HEK293T (cell line): ENCODE measurements at regions not wholly inside any gene's neighbourhood (a gene's known extent, or its start where the extent isn't known, plus 50 kb on each side); places are given as distances from the start of the nearest gene placed in this dataset.

ENCODE experiments used
- ARNT ChIP-seq: fragments of 450-650 bp; IDR thresholded peaks from 2 replicates; pipeline ENCODE4 v1.6.1; 2017; ENCODE audit warnings: mild to moderate bottlenecking
- BHLHE40 ChIP-seq: fragments of 450-650 bp; IDR thresholded peaks from 2 replicates; pipeline ENCODE4 v1.6.1; 2016; ENCODE audit warnings: mild to moderate bottlenecking, moderate library complexity, borderline replicate concordance
- CTBP1 ChIP-seq: fragments of 450-650 bp; IDR thresholded peaks from 2 replicates; pipeline ENCODE4 v1.6.1; 2016; ENCODE audit warnings: borderline replicate concordance
- ELF4 ChIP-seq: fragments of 450-650 bp; IDR thresholded peaks from 2 replicates; pipeline ENCODE4 v1.6.1; 2017; ENCODE audit warnings: antibody characterized with exemption
- FOXA1 ChIP-seq: fragments of 450-650 bp; IDR thresholded peaks from 2 replicates; pipeline ENCODE4 v1.6.1; 2016; ENCODE audit warnings: mild to moderate bottlenecking
- FOXK2 ChIP-seq: fragments of 450-650 bp; IDR thresholded peaks from 2 replicates; pipeline ENCODE4 v1.6.1; 2016; ENCODE audit warnings: mild to moderate bottlenecking
- FOXM1 ChIP-seq: fragments of 450-650 bp; IDR thresholded peaks from 2 replicates; pipeline ENCODE4 v1.6.1; 2017; ENCODE audit warnings: mild to moderate bottlenecking, borderline replicate concordance
- HDGF ChIP-seq: fragments of 450-650 bp; IDR thresholded peaks from 2 replicates; pipeline ENCODE4 v1.6.1; 2017; ENCODE audit warnings: antibody characterized with exemption, borderline replicate concordance
- L3MBTL2 ChIP-seq: fragments of 450-650 bp; conservative IDR thresholded peaks from 2 replicates; pipeline ENCODE4 v1.6.1; 2016; ENCODE audit warnings: mild to moderate bottlenecking
- PKNOX1 ChIP-seq: fragments of 450-650 bp; IDR thresholded peaks from 2 replicates; pipeline ENCODE4 v1.6.1; 2016
- SP1 ChIP-seq: fragments of 450-650 bp; IDR thresholded peaks from 2 replicates; pipeline ENCODE4 v1.6.1; 2017
- SUZ12 ChIP-seq: fragments of 450-650 bp; IDR thresholded peaks from 2 replicates; pipeline ENCODE4 v1.6.1; 2016; ENCODE audit warnings: mild to moderate bottlenecking
- TARDBP ChIP-seq: fragments of 450-650 bp; IDR thresholded peaks from 2 replicates; pipeline ENCODE4 v1.6.1; 2016
- ZNF384 ChIP-seq: fragments of 450-650 bp; IDR thresholded peaks from 2 replicates; pipeline ENCODE4 v1.6.1; 2016

DNA sequence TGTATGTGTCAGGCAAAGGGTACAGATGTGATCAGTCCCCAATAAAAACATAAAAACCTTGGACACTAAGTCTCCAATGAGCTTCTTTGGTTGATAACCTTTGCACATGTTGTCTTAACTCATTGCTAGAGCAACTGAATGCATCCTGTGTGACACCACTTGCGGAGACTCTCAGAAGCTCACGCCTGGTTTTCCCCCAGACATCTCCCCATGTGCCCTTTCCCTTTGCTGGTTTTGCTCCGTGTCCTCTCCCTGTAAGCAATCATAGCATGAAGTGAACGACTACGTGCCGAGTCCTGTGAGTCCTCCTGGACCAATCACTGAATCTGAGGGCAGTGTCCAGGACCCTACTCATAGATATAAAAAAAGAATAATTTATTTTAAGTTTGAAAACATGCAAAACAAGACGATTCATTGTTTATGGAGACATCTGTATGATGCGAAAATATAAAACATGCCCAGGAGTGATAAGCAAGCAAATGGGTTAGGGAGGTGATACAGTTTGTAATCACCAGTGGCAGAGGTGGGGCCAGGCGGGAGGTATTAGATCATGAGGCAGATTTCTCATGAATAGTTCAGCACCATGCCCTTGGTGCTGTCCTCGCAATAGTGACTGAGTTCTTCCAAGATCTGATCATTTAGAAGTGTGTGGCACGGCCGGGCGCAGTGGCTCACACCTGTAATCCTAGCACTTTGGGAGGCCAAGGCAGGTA, 115.5 kb downstream of the MED10 start:
- TF ChIP-seq SP1: no peak
- no peak for TF ChIP-seq BHLHE40
- no peak for TF ChIP-seq FOXK2
- TF ChIP-seq SUZ12: no peak
- no peak for TF ChIP-seq ARNT
- TF ChIP-seq CTBP1: no peak
- TF ChIP-seq FOXM1: no peak
- TF ChIP-seq ELF4: no peak
- TF ChIP-seq TARDBP: no peak
- no peak for TF ChIP-seq FOXA1
- no peak for TF ChIP-seq L3MBTL2
- no peak for TF ChIP-seq ZNF384
- TF ChIP-seq PKNOX1: no peak
- no peak for TF ChIP-seq HDGF
